ENCODE measurements at regions not wholly inside any gene's neighbourhood (a gene's known extent, or its start where the extent isn't known, plus 50 kb on each side); places are given as distances from the start of the nearest gene placed in this dataset.
"Not testable (repeated sequence)": the region's sequence is repeated elsewhere in the genome, so short reads cannot be mapped to it uniquely, and the experiment has no call there.

GRCh38 chr14:89490466-89490865, 73.4 kb upstream of the FOXN3 start:
- DNase-seq (ENCODE audit: low read depth): no peak

DNA sequence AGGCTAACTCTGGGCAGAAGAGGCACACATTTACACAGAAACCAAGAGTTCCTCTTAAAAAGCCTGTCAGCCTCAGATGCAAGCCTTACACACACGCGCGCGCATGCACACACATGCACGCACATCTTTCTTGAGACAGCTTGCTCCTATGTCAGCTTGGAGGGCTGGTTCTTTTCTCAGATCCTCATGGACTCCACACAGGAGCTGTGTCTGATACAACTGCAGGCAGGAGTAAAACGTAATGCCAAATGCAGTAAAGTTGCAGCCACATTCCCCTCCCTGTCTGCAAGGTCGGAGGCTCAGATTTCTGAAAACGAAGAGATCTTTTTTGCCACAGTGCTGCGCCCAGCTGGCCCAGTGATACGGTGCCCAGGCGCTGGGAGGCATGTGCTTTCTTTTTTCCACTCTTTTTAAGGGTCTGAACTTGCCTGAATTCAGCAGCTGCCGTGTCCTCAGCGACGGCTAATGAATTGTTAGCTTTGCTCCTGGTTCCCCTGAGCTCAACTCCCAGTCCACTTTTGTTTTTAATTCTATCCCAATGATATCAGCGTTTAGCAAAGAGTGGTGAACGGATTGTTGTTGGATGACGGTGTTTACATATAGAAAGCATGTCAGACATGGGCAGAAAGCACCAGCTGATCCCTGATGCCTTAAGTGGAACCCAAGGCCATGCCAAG, 72.9 kb upstream of the FOXN3 start:
- no peak for DNase-seq (ENCODE audit: low read depth)

GRCh38 chr14:89486961-89487360, 69.9 kb upstream of the FOXN3 start:
- DNase-seq (ENCODE audit: low read depth): no peak

GRCh38 chr14:89486505-89486904, 69.5 kb upstream of the FOXN3 start:
- DNase-seq (ENCODE audit: low read depth): no peak

- no peak for DNase-seq (ENCODE audit: low read depth)
Observed at GRCh38 chr14:89485264-89485663, 68.2 kb upstream of the FOXN3 start.

DNA sequence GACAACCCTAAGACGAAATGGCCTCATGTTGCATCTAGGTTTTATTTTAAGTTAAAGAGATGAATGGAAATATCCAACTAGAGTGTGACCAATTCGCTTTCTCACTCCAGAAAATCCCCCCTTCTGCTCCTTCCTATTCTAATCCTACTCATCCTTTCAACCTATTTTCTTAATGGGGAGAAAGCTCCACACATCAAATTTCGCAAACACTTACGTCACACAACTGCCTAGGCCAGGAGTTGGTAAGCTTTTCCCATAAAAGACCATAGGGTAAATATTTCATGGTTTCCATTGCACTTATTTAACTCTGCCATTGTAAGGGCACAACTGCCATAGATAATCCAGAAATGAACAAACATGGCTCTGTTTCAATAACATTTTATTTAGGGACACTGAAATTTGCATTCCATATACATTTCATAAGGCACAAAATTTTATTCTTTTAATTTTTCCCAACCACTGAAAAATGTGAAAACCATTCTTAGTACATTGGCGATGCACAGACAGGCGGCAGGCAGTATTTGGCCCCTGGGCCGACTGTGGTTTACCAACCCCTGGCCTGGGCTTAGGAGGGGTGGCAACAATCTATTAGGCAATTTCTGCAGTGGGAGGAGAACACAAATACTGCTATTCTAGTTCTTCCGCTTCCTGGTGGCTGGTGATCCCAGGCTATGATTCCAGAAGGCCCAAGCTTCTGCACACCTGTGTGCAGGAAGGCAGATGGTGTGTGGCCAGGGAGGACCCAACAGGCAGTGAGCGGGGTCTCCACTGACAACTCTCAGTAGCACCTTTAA, 67.2 kb upstream of the FOXN3 start:
- no peak for DNase-seq (ENCODE audit: low read depth)

- no peak for DNase-seq (ENCODE audit: low read depth)
Observed at GRCh38 chr14:89481196-89481595, 64.2 kb upstream of the FOXN3 start.

- DNase-seq (ENCODE audit: low read depth): no peak
Observed at GRCh38 chr14:89480278-89480677, 63.2 kb upstream of the FOXN3 start.

GRCh38 chr14:89479802-89480201, 62.8 kb upstream of the FOXN3 start:
- no peak for DNase-seq (ENCODE audit: low read depth)

GRCh38 chr14:89477391-89477790, 60.4 kb upstream of the FOXN3 start:
- DNase-seq (ENCODE audit: low read depth): no peak

DNA sequence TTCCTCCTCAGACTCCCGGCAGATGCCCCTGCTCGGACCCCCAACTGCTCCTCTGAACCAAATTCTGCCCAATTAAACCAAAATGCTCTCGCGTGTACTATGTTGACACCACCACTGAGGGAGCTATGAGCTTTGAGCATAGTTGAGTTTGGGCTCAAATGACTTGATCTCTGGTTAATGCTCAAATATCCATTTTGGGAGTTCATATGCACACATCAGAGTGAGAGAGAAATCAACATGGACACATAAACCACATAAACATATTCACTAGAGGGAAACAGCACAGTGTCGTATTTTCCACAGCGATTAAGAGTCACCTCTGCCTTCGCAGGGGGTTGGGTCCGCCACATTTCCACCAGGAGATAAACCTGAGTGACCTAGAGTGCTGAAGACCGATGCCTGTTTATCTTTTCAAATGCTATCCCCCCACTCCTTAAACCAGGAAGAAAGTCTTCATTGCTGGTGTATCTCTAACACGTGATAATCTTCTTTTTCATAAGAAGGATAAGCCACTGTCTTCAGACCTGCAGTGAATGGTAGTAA, 59.4 kb upstream of the FOXN3 start:
- no peak for DNase-seq (ENCODE audit: low read depth)

DNA sequence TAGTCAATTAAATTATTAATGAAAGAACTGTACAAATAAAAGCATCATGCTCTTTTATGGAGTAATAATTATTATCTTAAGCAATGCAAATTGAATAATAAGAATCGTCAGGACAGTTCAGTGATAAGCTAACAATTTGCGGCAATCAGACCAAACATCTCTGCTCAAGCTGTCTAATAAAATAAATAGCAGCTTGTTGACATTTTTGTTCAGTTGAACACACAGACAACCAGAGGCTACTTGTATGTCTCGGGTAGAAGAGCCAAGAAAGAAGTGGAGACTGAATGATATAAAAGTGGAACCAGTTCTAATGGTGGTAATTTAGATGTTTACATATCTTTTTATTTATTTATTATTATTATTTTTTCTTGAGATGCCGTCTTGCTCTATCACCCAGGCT, 57.4 kb upstream of the FOXN3 start:
- no peak for DNase-seq (ENCODE audit: low read depth)

GRCh38 chr14:89473989-89474388, 57.0 kb upstream of the FOXN3 start:
- DNase-seq (ENCODE audit: low read depth): no peak

- DNase-seq (ENCODE audit: low read depth): no peak
Observed at GRCh38 chr14:89473569-89473968, 56.5 kb upstream of the FOXN3 start.

- DNase-seq (ENCODE audit: low read depth): no peak
Observed at GRCh38 chr14:89470401-89470800, 53.4 kb upstream of the FOXN3 start.

DNA sequence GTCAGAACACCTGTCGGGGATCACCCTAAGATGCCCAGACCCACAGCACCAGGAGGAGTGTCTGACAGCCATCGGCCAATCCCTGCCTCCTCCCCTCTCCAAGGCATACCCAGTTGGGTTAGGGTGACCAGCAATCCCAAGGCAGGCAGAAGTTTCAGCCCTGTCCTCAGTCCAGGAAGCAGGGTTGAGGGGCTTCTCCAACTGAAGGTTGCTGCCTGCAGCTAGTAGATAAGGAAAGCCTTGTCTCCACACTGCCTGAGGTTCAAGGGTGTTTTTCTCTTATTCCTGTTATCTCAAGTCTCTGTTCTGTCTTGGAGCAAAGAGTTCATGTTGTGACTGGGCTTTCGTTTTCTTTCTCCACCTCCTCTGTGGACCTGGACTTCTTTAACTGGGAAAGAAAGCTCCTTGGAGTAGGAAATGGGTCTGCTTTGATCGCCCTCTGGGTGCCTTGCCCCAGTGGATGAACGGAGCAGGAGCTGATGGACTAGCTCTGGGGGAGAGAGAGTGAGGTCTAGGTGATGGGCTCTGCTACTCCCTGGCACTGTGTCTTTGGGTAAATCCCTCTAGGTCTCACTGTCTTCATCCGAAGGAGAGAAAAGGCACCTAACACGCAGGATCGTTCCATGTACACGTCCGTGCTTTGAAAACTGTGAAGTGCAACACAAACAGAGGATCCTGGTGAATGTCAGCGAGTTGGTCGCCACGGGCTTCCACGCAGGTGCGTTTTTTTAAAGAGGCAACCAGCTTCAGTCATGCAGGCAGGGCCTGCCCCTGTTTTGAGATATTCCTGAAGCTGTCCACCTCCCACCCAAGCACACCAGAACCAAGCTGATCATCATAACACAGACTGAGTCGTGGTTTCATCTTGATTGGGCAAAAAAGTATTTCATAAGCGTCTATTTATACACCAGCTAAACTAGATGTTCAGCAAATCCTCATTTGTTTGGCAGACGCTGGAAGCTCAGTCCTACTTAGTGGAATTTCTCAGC, 52.5 kb upstream of the FOXN3 start:
- no peak for DNase-seq (ENCODE audit: low read depth)

GRCh38 chr14:89468566-89468965, 51.5 kb upstream of the FOXN3 start:
- no peak for DNase-seq (ENCODE audit: low read depth)

GRCh38 chr14:89468030-89468429, 51.0 kb upstream of the FOXN3 start:
- not testable (repeated sequence) for DNase-seq (ENCODE audit: low read depth)

DNA sequence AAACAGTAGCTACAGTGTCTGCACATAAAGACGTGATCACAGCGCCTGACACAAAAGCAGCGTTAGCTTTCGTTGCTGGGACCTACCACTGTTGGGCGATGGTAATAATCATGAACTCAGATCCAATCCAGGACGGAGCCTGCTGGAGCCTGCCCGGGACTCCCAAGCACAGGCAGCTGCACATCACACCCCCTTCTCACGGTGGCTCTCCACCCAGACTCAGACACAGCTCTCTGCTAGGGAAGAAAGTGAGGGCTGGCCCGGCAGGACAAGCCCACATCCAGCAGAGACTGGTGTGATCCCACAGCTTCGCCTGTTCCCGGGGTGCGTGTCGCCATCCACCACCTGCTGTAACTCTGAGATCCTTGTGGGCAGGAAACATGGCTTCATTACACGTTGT, 49.9 kb upstream of the FOXN3 start:
- DNase-seq (ENCODE audit: low read depth): no peak

All from activated T-helper 1 cell treated with Interleukin-2 at 50 U/mL for 16 hours (primary cell).